Adrenal gland (tissue), 9 donors: ENCODE measurements at regions not wholly inside any gene's neighbourhood (a gene's known extent, or its start where the extent isn't known, plus 50 kb on each side); places are given as distances from the start of the nearest gene placed in this dataset.

Experiments
- DNase-seq, 7 donors: peaks; one replicate each; pipeline ENCODE4 v3.0.0-alpha.2; 2019 to 2020
- H3K27ac ChIP-seq, 5 donors: fragments of 200-600 bp; sonication (generic) in 4 of 5; 1 replicate in 3 of 5; 2 replicates in 2 of 5; pipeline versions ENCODE4 v1.5.1 to v1.8.0; 2016 to 2020; ENCODE audit warnings: mild to moderate bottlenecking in 1 of 5
- H3K27me3 ChIP-seq: fragments of 200-600 bp; 2 replicates; pipeline ENCODE4 v1.8.0; 2021
- H3K36me3 ChIP-seq, 2 donors: fragments of 200-600 bp; replicated peaks in 1 of 2; 1 replicate in 1 of 2; 2 replicates in 1 of 2; pipeline versions ENCODE4 v1.5.1 to v1.8.0; 2018 to 2022
- H3K4me1 ChIP-seq, 2 donors: fragments of 200-600 bp; replicated peaks in 1 of 2; 1 replicate in 1 of 2; 2 replicates in 1 of 2; pipeline versions ENCODE4 v1.5.1 to v1.8.0; 2018 to 2021
- H3K4me3 ChIP-seq, 4 donors: fragments of 200-600 bp; sonication (generic) in 3 of 4; one replicate each; pipeline ENCODE4 v1.5.1; 2016 to 2018
- H3K9me3 ChIP-seq, 3 donors: fragments of 200-600 bp; sonication (generic) in 1 of 3; replicated peaks in 1 of 3; 1 replicate in 2 of 3; 2 replicates in 1 of 3; pipeline versions ENCODE4 v1.5.1 to v1.8.0; 2016 to 2021
- CTCF ChIP-seq, 6 experiments: fragments of 450-650 bp in 4 of 6; fragments of 200-600 bp in 2 of 6; sonication (generic) in 1 of 6; IDR thresholded peaks; 1 replicate in 5 of 6; 2 replicates in 1 of 6; pipeline versions ENCODE4 v1.5.1 to v1.8.0; 2016 to 2021; ENCODE audit warnings: antibody characterized with exemption in 6 of 6, mild to moderate bottlenecking in 2 of 6, moderate library complexity in 1 of 6
- POLR2A ChIP-seq, 2 donors: fragments of 450-650 bp; IDR thresholded peaks; one replicate each; pipeline ENCODE4 v1.6.1; 2017; ENCODE audit warnings: antibody characterized with exemption in 2 of 2, mild to moderate bottlenecking in 2 of 2, moderate library complexity in 1 of 2
- WGBS, 4 donors: extraction: QIAGEN DNeasy Blood & Tissue Kit in 2 of 4; methylation state at CpG; one replicate each; pipeline versions ENCODE4 v1.1.5 to v1.1.7; 2013 to 2017; 5-methylcytosine and 5-hydroxymethylcytosine counted together
- intact Hi-C, 2 donors: fragments of 100-400 bp; cut with DNase I; formaldehyde crosslinking; loops; one replicate each; pipeline versions ENCODE4 v1.14.1 to v1.15.0; 2022 to 2023
- small RNA-seq, 2 donors: library from RNA; depleted of rRNA; stranded (forward); fragments of <200 nt; gene quantifications; one replicate each; pipeline ENCODE3, GENCODE V24; 2016
- donor health status: healthy with polysubstance abuse.
- donor health status: Bipolar disorder and iron deficiency.
- donor health status: DM: yes; HTN: yes; CAD: no.
- donor health status: DM: no; HTN: no; CAD: no.
- donor health status: DM: no; HTN: no; CAD: no.

GRCh38 chr6:62345962-62346689 lies 60.1 kb upstream of the KHDRBS2 start:
- no peaks in the 10 kb centered on the region for H3K9me3 ChIP-seq
- no peak for DNase-seq
- 64 to 81% (median 72%) methylated on average over 4 to 5 of the region's 5 CpGs for WGBS, 4 donors
- intact Hi-C loops: no loop called here
- no peaks in the 10 kb centered on the region for H3K4me1 ChIP-seq
- H3K27me3 ChIP-seq: no peaks in the 10 kb centered on the region
- H3K4me3 ChIP-seq: no peak overlapping the region
- no peak overlapping the region for H3K27ac ChIP-seq
- TF ChIP-seq CTCF (IDR thresholded peaks at IDR 0.05) (no peak), POLR2A (IDR thresholded peaks at IDR 0.05) (no peak)
- no peaks in the 10 kb centered on the region for H3K36me3 ChIP-seq

- no peak for TF ChIP-seq POLR2A (IDR thresholded peaks at IDR 0.05)
- no peak for TF ChIP-seq CTCF (IDR thresholded peaks at IDR 0.05)
- Histone ChIP-seq H3K9me3 (no peaks in the 10 kb centered on the region), H3K4me1 (no peaks in the 10 kb centered on the region), H3K27ac (no peak overlapping the region), H3K27me3 (no peaks in the 10 kb centered on the region), H3K4me3 (no peak overlapping the region), H3K36me3 (no peaks in the 10 kb centered on the region)
- no peak for DNase-seq
- intact Hi-C loops: no loop called here
- WGBS, 4 donors: 77 to 85% (median 83%) methylated on average over 5 to 7 of the region's 7 CpGs
Measured at GRCh38 chr6:62345446-62345845, 59.4 kb upstream of the KHDRBS2 start.

DNA sequence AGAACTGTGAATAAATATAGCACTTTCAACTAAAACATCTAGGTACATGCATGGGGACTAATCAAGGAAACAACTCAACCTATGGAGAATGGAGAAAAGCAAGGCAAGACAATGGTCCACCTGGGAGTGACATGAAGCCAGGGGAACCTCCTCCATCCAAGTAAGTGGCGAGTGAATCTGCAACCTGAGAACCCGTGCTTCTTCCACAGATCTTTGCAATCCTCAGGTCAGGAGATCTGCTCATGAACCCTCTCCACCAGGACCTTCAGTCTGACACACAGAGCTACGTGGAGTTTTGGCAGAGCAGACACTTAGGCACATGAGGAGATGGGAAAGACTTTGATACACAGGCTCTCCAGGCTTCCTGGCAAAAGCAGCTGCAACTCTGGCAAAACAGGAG lies 58.8 kb upstream of the KHDRBS2 start:
- Histone ChIP-seq H3K9me3 (no peaks in the 10 kb centered on the region), H3K36me3 (no peaks in the 10 kb centered on the region), H3K4me3 (no peak overlapping the region), H3K27ac (no peak overlapping the region), H3K4me1 (no peaks in the 10 kb centered on the region), H3K27me3 (no peaks in the 10 kb centered on the region)
- TF ChIP-seq POLR2A (IDR thresholded peaks at IDR 0.05) (no peak), CTCF (IDR thresholded peaks at IDR 0.05) (no peak)
- DNase-seq: no peak
- intact Hi-C loops: no loop called here
- WGBS, 4 donors: 42 to 75% (median 71%) methylated on average over 2 to 3 of the region's 3 CpGs

GRCh38 chr6:62338477-62338876 lies 52.5 kb upstream of the KHDRBS2 start:
- no peaks in the 10 kb centered on the region for H3K36me3 ChIP-seq
- no peak overlapping the region for H3K4me3 ChIP-seq
- no peaks in the 10 kb centered on the region for H3K9me3 ChIP-seq
- H3K4me1 ChIP-seq: no peaks in the 10 kb centered on the region
- 77 to 86% (median 84%) methylated on average over 1 to 3 of the region's 3 CpGs for WGBS, 4 donors
- no peak overlapping the region for H3K27ac ChIP-seq
- intact Hi-C loops: no loop called here
- H3K27me3 ChIP-seq: no peaks in the 10 kb centered on the region
- TF ChIP-seq CTCF (IDR thresholded peaks at IDR 0.05) (no peak), POLR2A (IDR thresholded peaks at IDR 0.05) (no peak)
- no peak for DNase-seq

Small RNAs in the stretch of these regions (small RNA-seq; reads per million reads assigned to genes)
- gene AL355375.2: 0 reads per million in 2 donors
